Ovary (tissue), 3 donors: ENCODE measurements at regions not wholly inside any gene's neighbourhood (a gene's known extent, or its start where the extent isn't known, plus 50 kb on each side); places are given as distances from the start of the nearest gene placed in this dataset.

Experiments
- CTCF ChIP-seq, 3 donors: fragments of 450-650 bp in 2 of 3; fragments of 200-600 bp in 1 of 3; IDR thresholded peaks; one replicate each; pipeline versions ENCODE4 v1.5.1 to v1.8.0; 2016 to 2022; ENCODE audit warnings: antibody characterized with exemption in 3 of 3, mild to moderate bottlenecking in 1 of 3
- POLR2A ChIP-seq: fragments of 450-650 bp; IDR thresholded peaks from one replicate; pipeline ENCODE4 v1.6.1; 2017; ENCODE audit warnings: antibody characterized with exemption, mild to moderate bottlenecking, moderate library complexity
- donor health status: DM: no; HTN: no; CAD: no.

DNA sequence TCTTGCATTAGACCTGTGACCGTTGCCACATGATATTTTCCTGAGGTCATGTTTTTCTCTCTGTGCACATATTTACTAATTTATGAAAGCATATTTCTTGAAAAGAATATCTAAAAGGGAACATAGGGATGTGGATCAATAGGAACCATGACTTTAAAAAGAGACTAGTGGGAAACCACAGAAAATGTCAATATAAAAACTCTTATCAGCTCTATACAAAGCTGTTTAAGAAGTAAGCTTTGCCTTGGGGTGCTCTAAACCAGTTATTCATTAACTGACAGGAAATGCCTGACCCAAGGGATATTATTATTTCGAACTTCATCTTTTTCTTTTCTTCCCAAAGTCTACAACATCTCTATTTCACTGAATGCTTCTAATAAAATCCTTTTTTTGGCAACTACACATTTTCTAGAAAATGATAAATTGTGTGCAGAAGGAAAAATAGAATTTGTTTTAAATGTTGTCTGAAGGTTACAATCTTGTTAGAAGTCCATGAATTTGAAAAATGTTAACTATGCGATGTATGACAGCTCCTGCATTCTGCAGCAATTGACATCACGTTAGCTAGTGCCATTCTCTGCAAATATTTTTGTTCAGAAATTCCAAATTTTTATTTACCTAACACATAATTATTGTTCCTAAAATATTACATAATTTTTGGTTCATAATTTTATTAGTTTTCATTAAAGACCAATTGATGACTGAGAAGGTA, 345.0 kb downstream of the SLC16A7 start:
- TF ChIP-seq CTCF (IDR thresholded peaks at IDR 0.05) (no peak), POLR2A (no peak)
